ENCODE measurements at regions not wholly inside any gene's neighbourhood (a gene's known extent, or its start where the extent isn't known, plus 50 kb on each side); places are given as distances from the start of the nearest gene placed in this dataset.

- TF ChIP-seq CTCF (IDR thresholded peaks at IDR 0.05) (no peak), POLR2AphosphoS5 (IDR thresholded peaks at IDR 0.05) (no peak), POLR2A (IDR thresholded peaks at IDR 0.05) (no peak)
These were observed 375.1 kb downstream of the SPATA31D1 start for GRCh38 chr9:82363682-82364081.

All from breast epithelium (tissue), 3 donors.